ENCODE measurements at regions not wholly inside any gene's neighbourhood (a gene's known extent, or its start where the extent isn't known, plus 50 kb on each side); places are given as distances from the start of the nearest gene placed in this dataset.

DNA sequence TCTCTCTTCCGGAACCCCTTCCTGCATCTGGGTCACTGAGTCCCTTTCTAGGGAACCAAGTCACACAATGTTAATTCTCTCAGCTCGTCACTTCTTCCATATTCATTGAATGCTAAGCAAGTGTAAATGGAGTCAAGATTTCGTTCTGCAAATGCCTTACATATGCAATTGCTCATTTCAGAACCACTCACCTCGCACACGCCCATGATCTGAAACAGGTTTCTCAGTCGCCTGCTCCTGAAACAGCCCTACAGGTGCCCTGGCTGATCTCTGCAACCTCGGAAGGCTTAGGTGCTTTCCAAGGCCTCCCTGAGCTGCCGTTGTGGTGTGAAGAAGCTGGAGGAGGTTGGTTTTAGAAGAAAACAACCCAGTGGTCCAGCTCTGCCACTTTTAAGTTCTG is 100.8 kb upstream of the MSX1 start:
- Mint-ChIP-seq H3K27me3 (peaks cover 2% of the 10 kb centered on the region), H3K4me1 (peaks cover 10% of the 10 kb centered on the region)
- no peak for DNase-seq

DNA sequence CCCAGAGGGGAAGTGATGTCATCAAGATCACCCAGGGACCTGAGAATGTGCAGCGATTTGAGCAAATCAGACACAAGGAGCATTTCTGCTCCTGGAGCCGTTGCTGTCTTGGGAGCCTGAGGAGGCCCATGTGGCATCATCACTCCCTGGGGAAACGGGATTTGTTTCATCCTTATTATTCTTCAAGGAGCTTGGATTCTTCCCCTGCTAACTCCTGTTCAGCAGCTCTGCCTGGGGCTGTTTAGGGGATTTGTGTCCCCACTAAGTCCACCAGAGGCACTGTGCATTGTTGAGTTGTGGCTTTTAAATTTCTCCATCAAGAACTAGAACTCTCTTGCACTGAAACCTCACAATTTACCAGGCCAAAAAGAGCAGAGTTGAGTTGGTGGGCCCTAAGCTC is 104.2 kb upstream of the MSX1 start:
- Mint-ChIP-seq H3K4me1 (no peaks in the 10 kb centered on the region), H3K36me3 (ENCODE audit: low read depth) (no peaks in the 10 kb centered on the region), H3K4me3 (no peak overlapping the region), H3K27ac (no peak overlapping the region), H3K27me3 (peaks cover 4% of the 10 kb centered on the region), H3K9me3 (ENCODE audit: low read depth) (no peaks in the 10 kb centered on the region)
- intact Hi-C loops (cut with DNase I, micrococcal nuclease), result no loop called here
- ATAC-seq (no peak), DNase-seq (no peak)
- POLR2A ChIA-PET, result no interaction called here
- CTCF ChIA-PET, result interaction anchor here (0.6 kb wide), 1 partner anchor 10 kb away, joined by 4 read pairs; no protein-coding TSS in a partner anchor

More for the DNA sequence above, 100.8 kb upstream of the MSX1 start:
- Mint-ChIP-seq H3K9me3 (ENCODE audit: low read depth) (no peaks in the 10 kb centered on the region), H3K36me3 (ENCODE audit: low read depth) (no peaks in the 10 kb centered on the region), H3K27ac (no peak overlapping the region), H3K4me3 (no peak overlapping the region)
- POLR2A ChIA-PET, result no interaction called here
- no peak for ATAC-seq
- intact Hi-C loops (cut with DNase I, micrococcal nuclease), result no loop called here
- CTCF ChIA-PET, result no interaction called here

DNA sequence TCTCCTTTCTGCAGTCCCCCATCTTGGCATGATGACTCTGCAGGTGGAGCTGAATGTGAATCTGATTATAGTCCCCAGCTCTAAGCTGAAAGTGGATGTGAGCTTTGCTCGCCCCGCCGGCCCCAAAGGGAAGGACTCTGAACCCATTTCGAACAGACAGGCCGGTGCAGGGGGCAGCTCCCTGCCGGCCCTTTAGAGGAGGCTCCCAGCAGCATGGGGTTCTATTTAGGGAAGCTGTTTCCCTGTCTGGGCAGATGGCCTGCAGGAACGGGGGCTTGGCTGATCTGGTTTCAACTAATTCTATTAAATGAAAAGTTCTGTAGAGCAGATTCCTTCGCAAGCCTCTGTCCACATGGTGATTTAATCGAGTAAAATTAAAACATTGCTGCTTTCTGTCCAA is 104.8 kb upstream of the MSX1 start:
- intact Hi-C loops (cut with DNase I, micrococcal nuclease), result no loop called here
- no peak for ATAC-seq
- POLR2A ChIA-PET, result no interaction called here
- Mint-ChIP-seq H3K9me3 (ENCODE audit: low read depth) (no peaks in the 10 kb centered on the region), H3K27ac (no peak overlapping the region), H3K27me3 (peaks cover 4% of the 10 kb centered on the region), H3K36me3 (ENCODE audit: low read depth) (no peaks in the 10 kb centered on the region), H3K4me3 (no peak overlapping the region), H3K4me1 (no peaks in the 10 kb centered on the region)
- CTCF ChIA-PET, result interaction anchor here (0.8 kb wide), 1 partner anchor 11 kb away, joined by 3 read pairs; no protein-coding TSS in a partner anchor
- DNase-seq, result no peak

DNA sequence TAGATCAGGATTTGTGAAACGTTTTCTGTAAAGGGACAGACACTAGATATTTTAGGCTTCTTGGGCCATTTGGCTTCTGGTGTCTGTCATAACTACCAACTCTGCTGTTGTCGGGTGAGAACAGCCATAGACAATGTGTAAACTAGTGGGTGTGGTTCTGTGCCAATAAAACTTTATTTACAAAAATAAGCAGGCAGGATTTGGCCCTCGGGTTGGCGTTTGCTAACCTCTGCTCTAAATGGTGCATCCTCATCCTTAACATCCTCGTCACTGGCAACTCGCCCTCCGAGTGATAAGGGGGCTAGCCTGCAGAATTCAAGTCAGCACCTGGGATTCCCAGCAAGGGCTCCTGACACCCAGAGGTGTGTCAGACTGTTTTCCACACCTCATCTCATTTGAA is 105.8 kb upstream of the MSX1 start:
- no peak overlapping the region for H3K27ac Mint-ChIP-seq
- intact Hi-C loops (cut with DNase I, micrococcal nuclease), result no loop called here
- POLR2A ChIA-PET, result no interaction called here
- H3K36me3 Mint-ChIP-seq (ENCODE audit: low read depth), result no peaks in the 10 kb centered on the region
- no peak for ATAC-seq
- no peaks in the 10 kb centered on the region for H3K9me3 Mint-ChIP-seq (ENCODE audit: low read depth)
- H3K27me3 Mint-ChIP-seq, result peaks cover 4% of the 10 kb centered on the region
- H3K4me3 Mint-ChIP-seq, result no peak overlapping the region
- CTCF ChIA-PET, result no interaction called here
- DNase-seq, result no peak
- no peaks in the 10 kb centered on the region for H3K4me1 Mint-ChIP-seq

DNA sequence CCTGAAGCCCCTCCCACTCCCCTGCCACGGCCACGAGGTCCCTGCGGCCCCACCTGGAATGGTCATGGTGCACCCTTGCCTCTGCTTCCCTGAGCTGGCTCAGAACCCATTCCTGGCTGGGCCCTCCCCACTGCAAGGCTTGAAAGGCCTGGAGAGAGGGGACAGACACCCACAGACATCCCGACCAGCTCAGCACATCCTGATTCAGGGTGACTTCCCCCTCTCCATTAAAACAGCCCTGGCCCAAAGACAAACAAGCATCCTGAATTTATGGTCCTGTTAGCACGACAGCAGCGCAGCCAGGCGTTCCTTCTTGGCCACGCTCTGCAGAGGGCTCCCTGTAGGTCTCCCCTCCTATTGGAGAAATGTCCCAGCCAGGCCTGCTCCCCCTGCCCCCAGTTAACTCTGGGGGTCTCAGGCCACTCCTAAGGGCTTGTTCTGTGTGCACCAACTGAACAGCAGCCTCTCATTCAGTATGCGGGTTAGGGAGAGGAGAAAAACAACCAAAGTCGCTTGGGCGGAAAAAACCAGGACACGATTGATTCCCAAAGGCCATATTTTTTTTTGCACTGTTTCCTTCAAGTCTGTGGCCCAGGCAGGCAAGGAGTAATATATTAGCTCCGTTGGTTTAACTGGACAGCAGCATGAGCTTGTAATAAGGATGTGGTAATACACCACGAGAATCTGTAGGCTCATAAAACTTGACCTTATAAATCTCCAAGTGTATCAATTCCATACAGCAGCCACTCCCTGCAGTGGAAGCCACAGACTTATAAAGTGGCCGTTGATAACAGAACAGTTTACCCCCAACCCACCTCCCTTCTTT is 106.7 kb upstream of the MSX1 start:
- no peak overlapping the region for H3K4me3 Mint-ChIP-seq
- no peaks in the 10 kb centered on the region for H3K4me1 Mint-ChIP-seq
- H3K36me3 Mint-ChIP-seq (ENCODE audit: low read depth), result no peaks in the 10 kb centered on the region
- POLR2A ChIA-PET, result no interaction called here
- H3K9me3 Mint-ChIP-seq (ENCODE audit: low read depth), result no peaks in the 10 kb centered on the region
- peaks cover 4% of the 10 kb centered on the region for H3K27me3 Mint-ChIP-seq
- DNase-seq (no peak), ATAC-seq (no peak)
- CTCF ChIA-PET, result no interaction called here
- no peak overlapping the region for H3K27ac Mint-ChIP-seq
- intact Hi-C loops (cut with DNase I, micrococcal nuclease), result no loop called here

DNA sequence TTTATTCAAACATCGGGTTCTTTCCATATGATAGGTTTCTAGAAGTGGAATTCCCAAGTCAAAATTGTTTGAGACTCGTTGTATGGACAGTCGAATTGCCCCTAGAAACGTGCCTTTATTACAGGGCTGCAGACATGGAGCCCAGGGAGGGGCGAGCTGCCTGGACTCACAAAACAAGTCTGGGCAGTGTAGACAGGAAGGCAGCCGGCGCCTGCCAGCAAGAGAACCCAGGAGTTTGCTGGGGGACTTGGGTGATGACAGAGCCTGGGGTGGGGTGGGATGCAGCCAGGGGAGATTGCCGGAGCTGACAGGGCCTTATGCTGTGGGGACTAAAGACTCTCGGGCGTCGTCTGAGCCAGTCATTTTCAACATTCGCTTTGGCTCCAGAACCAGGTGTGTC is 107.4 kb upstream of the MSX1 start:
- Mint-ChIP-seq H3K36me3 (ENCODE audit: low read depth) (no peaks in the 10 kb centered on the region), H3K27ac (no peak overlapping the region)
- intact Hi-C loops (cut with DNase I, micrococcal nuclease), result no loop called here

DNA sequence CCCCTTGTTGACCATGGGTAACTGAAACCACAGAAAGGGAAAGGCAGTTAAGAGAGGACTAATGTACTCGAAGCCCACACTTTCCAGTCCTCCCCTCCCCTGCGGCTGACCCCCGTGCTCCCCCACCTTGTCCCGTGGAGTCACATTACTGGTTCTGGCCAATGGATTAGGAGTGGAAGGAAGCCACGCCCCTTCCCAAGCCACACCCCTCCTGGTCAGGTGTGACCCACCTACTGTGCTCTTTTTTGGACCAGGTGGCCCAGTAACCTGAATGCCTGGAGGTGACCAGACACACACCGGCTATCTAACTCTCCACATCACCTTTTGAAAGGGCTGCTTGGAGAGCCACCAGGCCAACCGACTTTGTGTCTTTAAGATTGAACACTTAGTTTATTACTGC is 109.3 kb upstream of the MSX1 start:
- ATAC-seq (no peak), DNase-seq (no peak)
- CTCF ChIA-PET, result no interaction called here
- H3K36me3 Mint-ChIP-seq (ENCODE audit: low read depth), result no peaks in the 10 kb centered on the region
- intact Hi-C loops (cut with DNase I, micrococcal nuclease), result no loop called here
- peaks cover 3% of the 10 kb centered on the region for H3K9me3 Mint-ChIP-seq (ENCODE audit: low read depth)
- H3K4me1 Mint-ChIP-seq, result no peaks in the 10 kb centered on the region
- H3K27me3 Mint-ChIP-seq, result peaks cover 4% of the 10 kb centered on the region
- H3K4me3 Mint-ChIP-seq, result no peak overlapping the region
- POLR2A ChIA-PET, result interaction anchor here (0.6 kb wide), 1 partner anchor 149 kb away, joined by 3 read pairs; no protein-coding TSS in a partner anchor
- no peak overlapping the region for H3K27ac Mint-ChIP-seq

More for the DNA sequence above, 107.4 kb upstream of the MSX1 start:
- no peak overlapping the region for H3K4me3 Mint-ChIP-seq
- peaks cover 4% of the 10 kb centered on the region for H3K27me3 Mint-ChIP-seq
- ChIA-PET POLR2A (no interaction called here), CTCF (no interaction called here)
- no peak for DNase-seq
- ATAC-seq, result no peak
- H3K9me3 Mint-ChIP-seq (ENCODE audit: low read depth), result peaks cover 3% of the 10 kb centered on the region
- no peaks in the 10 kb centered on the region for H3K4me1 Mint-ChIP-seq

DNA sequence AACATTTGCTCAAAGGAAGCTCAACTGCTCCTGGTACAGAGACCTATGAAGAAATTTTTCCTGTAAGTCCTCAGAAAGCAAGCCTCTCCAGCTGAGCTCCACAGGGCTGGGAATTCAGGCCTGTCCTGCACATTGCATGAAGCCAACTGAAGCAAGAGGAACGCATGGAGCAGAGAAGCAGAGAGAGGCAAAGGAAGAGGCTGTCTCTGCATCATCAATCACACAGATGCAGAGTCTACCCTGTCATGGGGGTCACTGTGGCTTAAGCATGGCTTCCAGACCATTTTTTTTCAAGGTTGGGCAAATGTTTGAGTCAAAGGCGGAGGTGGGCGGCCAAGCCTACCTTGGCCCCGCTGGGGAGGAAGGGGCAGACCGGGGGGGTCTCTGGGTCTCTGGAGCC is 110.3 kb upstream of the MSX1 start:
- CTCF ChIA-PET, result no interaction called here
- H3K4me3 Mint-ChIP-seq, result no peak overlapping the region
- H3K27me3 Mint-ChIP-seq, result peaks cover 2% of the 10 kb centered on the region
- H3K36me3 Mint-ChIP-seq (ENCODE audit: low read depth), result no peaks in the 10 kb centered on the region
- POLR2A ChIA-PET, result no interaction called here
- ATAC-seq (no peak), DNase-seq (no peak)
- peaks cover 6% of the 10 kb centered on the region for H3K9me3 Mint-ChIP-seq (ENCODE audit: low read depth)
- no peaks in the 10 kb centered on the region for H3K4me1 Mint-ChIP-seq
- intact Hi-C loops (cut with DNase I, micrococcal nuclease), result no loop called here
- H3K27ac Mint-ChIP-seq, result no peak overlapping the region

DNA sequence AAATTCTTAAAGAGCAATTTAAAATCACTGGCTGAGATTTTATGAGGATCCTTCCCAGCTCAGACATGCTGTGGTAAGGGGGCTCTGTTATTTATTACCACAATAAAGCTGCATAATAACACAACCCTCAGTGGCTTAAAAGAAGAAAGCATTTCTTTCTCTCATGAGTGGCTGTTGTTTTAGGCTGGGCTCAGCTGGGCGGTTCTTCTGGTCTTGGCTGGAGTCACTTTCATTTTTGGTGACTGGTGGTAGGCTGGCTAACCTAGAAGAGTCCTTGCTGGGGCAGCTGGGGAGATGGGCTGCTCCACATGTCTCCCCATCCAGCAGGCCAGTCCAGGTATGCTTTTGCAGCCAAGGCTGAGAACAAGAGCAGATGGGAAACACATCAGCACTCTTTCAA is 113.0 kb upstream of the MSX1 start:
- peaks cover 6% of the 10 kb centered on the region for H3K9me3 Mint-ChIP-seq (ENCODE audit: low read depth)
- ChIA-PET POLR2A (no interaction called here), CTCF (no interaction called here)
- H3K27ac Mint-ChIP-seq, result no peak overlapping the region
- H3K4me3 Mint-ChIP-seq, result no peak overlapping the region
- no peaks in the 10 kb centered on the region for H3K27me3 Mint-ChIP-seq
- intact Hi-C loops (cut with DNase I, micrococcal nuclease), result no loop called here
- ATAC-seq (no peak), DNase-seq (no peak)
- no peaks in the 10 kb centered on the region for H3K4me1 Mint-ChIP-seq
- H3K36me3 Mint-ChIP-seq (ENCODE audit: low read depth), result no peaks in the 10 kb centered on the region

DNA sequence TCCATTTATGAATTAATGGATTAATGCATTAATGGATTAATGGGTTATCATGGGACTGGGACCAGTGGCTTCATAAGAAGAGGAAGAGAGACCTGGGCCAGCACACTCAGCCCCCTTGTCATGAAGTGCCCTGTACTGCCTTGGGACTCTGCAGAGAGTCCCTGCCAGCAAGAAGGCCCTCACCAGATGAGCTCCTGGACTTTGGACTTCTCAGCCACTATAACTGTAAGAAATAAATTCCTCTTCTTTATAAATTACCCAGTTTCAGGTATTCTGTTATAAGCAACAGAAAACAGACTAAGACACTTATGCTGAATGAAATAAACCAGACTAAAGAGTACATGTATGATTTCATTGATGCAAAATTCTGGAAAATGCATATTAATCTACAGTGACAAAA is 119.4 kb upstream of the MSX1 start:
- Mint-ChIP-seq H3K4me1 (no peaks in the 10 kb centered on the region), H3K27me3 (no peaks in the 10 kb centered on the region), H3K4me3 (no peak overlapping the region), H3K36me3 (ENCODE audit: low read depth) (no peaks in the 10 kb centered on the region), H3K9me3 (ENCODE audit: low read depth) (peaks cover 3% of the 10 kb centered on the region), H3K27ac (no peak overlapping the region)
- POLR2A ChIA-PET, result no interaction called here
- intact Hi-C loops (cut with DNase I, micrococcal nuclease), result no loop called here
- CTCF ChIA-PET, result no interaction called here
- no peak for ATAC-seq
- DNase-seq, result no peak

DNA sequence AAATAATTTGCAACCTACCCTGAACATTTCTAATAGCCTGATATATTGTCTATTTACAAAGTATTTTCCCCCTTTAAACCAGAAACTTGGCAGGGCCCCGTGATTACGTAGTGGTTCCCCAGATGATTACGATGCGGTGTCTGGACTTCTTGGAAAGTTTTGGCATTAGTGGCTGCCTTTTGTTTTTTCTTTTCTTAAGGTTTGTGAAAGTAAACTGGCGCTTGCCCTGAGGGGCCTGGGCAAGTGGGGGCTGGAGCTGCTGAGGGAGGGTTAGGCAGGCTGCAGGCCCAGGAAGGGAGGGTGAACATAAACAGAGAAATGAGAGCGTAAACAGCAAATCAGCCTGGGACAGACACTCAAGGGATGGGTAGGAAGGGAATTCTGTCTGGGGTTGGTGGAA is 123.6 kb upstream of the MSX1 start:
- ATAC-seq, result no peak
- H3K4me1 Mint-ChIP-seq, result no peaks in the 10 kb centered on the region
- intact Hi-C loops (cut with DNase I, micrococcal nuclease), result no loop called here
- POLR2A ChIA-PET, result no interaction called here
- H3K27me3 Mint-ChIP-seq, result no peaks in the 10 kb centered on the region
- no peak overlapping the region for H3K27ac Mint-ChIP-seq
- no peak for DNase-seq
- CTCF ChIA-PET, result no interaction called here
- peaks cover 2% of the 10 kb centered on the region for H3K9me3 Mint-ChIP-seq (ENCODE audit: low read depth)
- H3K36me3 Mint-ChIP-seq (ENCODE audit: low read depth), result no peaks in the 10 kb centered on the region
- H3K4me3 Mint-ChIP-seq, result no peak overlapping the region

DNA sequence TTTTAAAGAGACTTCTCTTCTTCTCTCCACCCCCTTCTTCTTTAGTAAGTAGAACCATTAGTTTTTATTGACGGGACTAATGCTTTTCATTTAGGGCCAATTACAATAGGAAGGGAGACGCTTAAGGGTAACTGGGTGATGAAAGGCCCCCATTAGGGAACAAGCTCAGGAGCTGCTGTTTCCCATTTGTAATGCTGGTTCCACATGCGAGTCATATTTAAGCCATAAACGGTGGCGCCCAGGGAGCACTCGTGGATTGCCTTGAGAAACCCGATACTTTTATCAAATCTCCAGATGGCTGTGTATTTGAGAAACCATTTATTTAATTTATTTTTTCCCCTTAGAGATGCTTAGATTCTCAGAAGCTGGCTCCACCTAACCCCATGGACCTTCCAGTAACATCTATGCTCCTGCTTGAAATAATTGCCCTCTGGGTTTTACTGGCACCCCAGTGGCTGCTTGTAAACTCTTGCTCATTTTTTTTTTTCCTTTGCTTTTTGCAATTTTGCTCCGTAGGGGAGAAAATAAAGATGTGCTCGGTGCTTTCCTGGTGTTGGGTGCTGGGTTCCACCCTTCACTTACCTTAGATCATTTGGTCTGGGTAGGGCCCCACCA is 124.2 kb upstream of the MSX1 start:
- POLR2A ChIA-PET, result no interaction called here
- CTCF ChIA-PET, result interaction anchor here (1.2 kb wide), 1 partner anchor 10 kb away, joined by 4 read pairs; no protein-coding TSS in a partner anchor

More for the DNA sequence above, 124.2 kb upstream of the MSX1 start:
- intact Hi-C loops (cut with DNase I, micrococcal nuclease), result no loop called here
- Mint-ChIP-seq H3K4me3 (no peak overlapping the region), H3K4me1 (no peaks in the 10 kb centered on the region), H3K27ac (no peak overlapping the region), H3K36me3 (ENCODE audit: low read depth) (no peaks in the 10 kb centered on the region), H3K9me3 (ENCODE audit: low read depth) (peaks cover 2% of the 10 kb centered on the region), H3K27me3 (no peaks in the 10 kb centered on the region)
- no peak for ATAC-seq
- DNase-seq, result no peak
